Loucy (cell line): ENCODE measurements at regions not wholly inside any gene's neighbourhood (a gene's known extent, or its start where the extent isn't known, plus 50 kb on each side); places are given as distances from the start of the nearest gene placed in this dataset.

Source experiments
- H2AFZ ChIP-seq: fragments of 200-600 bp; sonication (generic); 2 replicates; pipeline ENCODE4 v1.6.0; 2016; ENCODE audit warnings: antibody characterized with exemption, mild to moderate bottlenecking, low read length, moderate library complexity
- H3F3A ChIP-seq: fragments of 200-600 bp; 2 replicates; pipeline ENCODE4 v1.6.0; 2016; ENCODE audit warnings: antibody characterized with exemption, low read depth, mild to moderate bottlenecking
- H3K27me3 ChIP-seq: fragments of 200-600 bp; sonication (generic); 2 replicates; pipeline ENCODE4 v1.6.1; 2014; ENCODE audit warnings: low read length, mild to moderate bottlenecking; ENCODE audit not compliant: insufficient read depth, poor library complexity, severe bottlenecking
- H3K36me3 ChIP-seq: fragments of 200-600 bp; sonication (generic); 2 replicates; pipeline ENCODE4 v1.6.1; 2016; ENCODE audit warnings: low read length; ENCODE audit not compliant: insufficient read depth
- H3K4me1 ChIP-seq: fragments of 200-600 bp; sonication (generic); 2 replicates; pipeline ENCODE4 v1.5.1; 2014; ENCODE audit warnings: low read length, mild to moderate bottlenecking; ENCODE audit not compliant: insufficient read depth, poor library complexity, severe bottlenecking
- H3K4me2 ChIP-seq: fragments of 200-600 bp; sonication (generic); 2 replicates; pipeline ENCODE4 v1.6.0; 2014; ENCODE audit warnings: antibody characterized with exemption, low read length, low read depth, mild to moderate bottlenecking; ENCODE audit not compliant: poor library complexity, severe bottlenecking
- H3K4me3 ChIP-seq: fragments of 200-600 bp; sonication (generic); 2 replicates; pipeline ENCODE4 v1.5.1; 2014; ENCODE audit warnings: low read length, mild to moderate bottlenecking, mixed read lengths; ENCODE audit not compliant: poor library complexity, severe bottlenecking
- H3K79me2 ChIP-seq: fragments of 200-600 bp; sonication (generic); 2 replicates; pipeline ENCODE4 v1.6.1; 2014; ENCODE audit warnings: low read length; ENCODE audit not compliant: insufficient read depth
- H3K9ac ChIP-seq: fragments of 200-600 bp; sonication (generic); 2 replicates; pipeline ENCODE4 v1.6.0; 2014; ENCODE audit warnings: mild to moderate bottlenecking, low read depth, low read length, moderate library complexity; ENCODE audit not compliant: poor library complexity, severe bottlenecking
- H3K9me2 ChIP-seq: fragments of 200-600 bp; sonication (generic); replicated peaks from 2 replicates; pipeline ENCODE4 v1.6.1; 2016; ENCODE audit warnings: low read depth, low read length, mixed read lengths
- H3K9me3 ChIP-seq: fragments of 200-600 bp; sonication (generic); 2 replicates; pipeline ENCODE4 v1.6.1; 2014; ENCODE audit warnings: mild to moderate bottlenecking, antibody characterized with exemption, low read length, low read depth; ENCODE audit not compliant: insufficient read depth
- H4K20me1 ChIP-seq: fragments of 200-600 bp; sonication (generic); 2 replicates; pipeline ENCODE4 v1.6.0; 2014; ENCODE audit warnings: antibody characterized with exemption, low read length, mild to moderate bottlenecking; ENCODE audit not compliant: insufficient read depth, poor library complexity, severe bottlenecking
- CTCF ChIP-seq: fragments of 200-600 bp; sonication (generic); conservative IDR thresholded peaks from 2 replicates; pipeline ENCODE4 v1.5.1; 2014; ENCODE audit warnings: mild to moderate bottlenecking, antibody characterized with exemption, low read length
- EZH2phosphoT487 ChIP-seq: fragments of 200-600 bp; IDR thresholded peaks from 2 replicates; pipeline ENCODE4 v1.6.1; 2018; ENCODE audit warnings: antibody characterized with exemption, mild to moderate bottlenecking, moderate library complexity, borderline replicate concordance

GRCh38 chr12:48263617-48264016, 60.5 kb upstream of the OR10AD1 start:
- H3K27me3 ChIP-seq, result no peaks in the 10 kb centered on the region
- no peaks in the 10 kb centered on the region for H3K79me2 ChIP-seq
- no peaks in the 10 kb centered on the region for H4K20me1 ChIP-seq

GRCh38 chr12:48261773-48262172, 58.7 kb upstream of the OR10AD1 start:
- no peak overlapping the region for H3K4me3 ChIP-seq
- H3F3A ChIP-seq, result no peaks in the 10 kb centered on the region
- no peak overlapping the region for H3K4me2 ChIP-seq
- no peaks in the 10 kb centered on the region for H3K9me2 ChIP-seq
- no peaks in the 10 kb centered on the region for H3K4me1 ChIP-seq
- no peaks in the 10 kb centered on the region for H3K36me3 ChIP-seq
- H3K9ac ChIP-seq, result no peak overlapping the region
- H4K20me1 ChIP-seq, result no peaks in the 10 kb centered on the region
- TF ChIP-seq CTCF (no peak), EZH2phosphoT487 (no peak)
- H3K27me3 ChIP-seq, result no peaks in the 10 kb centered on the region
- H3K9me3 ChIP-seq, result no peaks in the 10 kb centered on the region
- H2AFZ ChIP-seq, result no peak overlapping the region
- no peaks in the 10 kb centered on the region for H3K79me2 ChIP-seq

More at GRCh38 chr12:48263617-48264016, 60.5 kb upstream of the OR10AD1 start:
- Histone ChIP-seq H3K36me3 (no peaks in the 10 kb centered on the region), H3K9me2 (no peaks in the 10 kb centered on the region), H3K9ac (no peak overlapping the region), H3K4me1 (no peaks in the 10 kb centered on the region), H3K4me3 (no peak overlapping the region), H3K4me2 (no peak overlapping the region), H3K9me3 (no peaks in the 10 kb centered on the region), H3F3A (no peaks in the 10 kb centered on the region), H2AFZ (no peak overlapping the region)
- TF ChIP-seq EZH2phosphoT487, result no peak
- TF ChIP-seq CTCF, result no peak
